ENCODE measurements at regions not wholly inside any gene's neighbourhood (a gene's known extent, or its start where the extent isn't known, plus 50 kb on each side); places are given as distances from the start of the nearest gene placed in this dataset.

GRCh38 chr10:129035052-129035827, 431.8 kb upstream of the MGMT start:
- no peak for DNase-seq

- DNase-seq, result no peak
Measured at GRCh38 chr10:129038522-129038921, 428.5 kb upstream of the MGMT start.

GRCh38 chr10:129039406-129040370, 427.4 kb upstream of the MGMT start:
- no peak for DNase-seq

GRCh38 chr10:129040377-129040776, 426.7 kb upstream of the MGMT start:
- no peak for DNase-seq

- no peak for DNase-seq
Measured at GRCh38 chr10:129041916-129042315, 425.1 kb upstream of the MGMT start.

GRCh38 chr10:129042776-129043595, 424.1 kb upstream of the MGMT start:
- DNase-seq, result no peak

- no peak for DNase-seq
Measured at GRCh38 chr10:129043691-129044090, 423.4 kb upstream of the MGMT start.

- DNase-seq, result no peak
Measured at GRCh38 chr10:129045599-129045998, 421.4 kb upstream of the MGMT start.

GRCh38 chr10:129046065-129046681, 420.9 kb upstream of the MGMT start:
- DNase-seq, result no peak

- DNase-seq, result no peak
Measured at GRCh38 chr10:129046962-129047361, 420.1 kb upstream of the MGMT start.

GRCh38 chr10:129047600-129047999, 419.4 kb upstream of the MGMT start:
- no peak for DNase-seq

- DNase-seq, result no peak
Measured at GRCh38 chr10:129048513-129048912, 418.5 kb upstream of the MGMT start.

GRCh38 chr10:129049501-129049900, 417.5 kb upstream of the MGMT start:
- DNase-seq, result no peak

GRCh38 chr10:129055225-129055624, 411.8 kb upstream of the MGMT start:
- DNase-seq, result no peak

GRCh38 chr10:129055986-129056385, 411.1 kb upstream of the MGMT start:
- no peak for DNase-seq

GRCh38 chr10:129056734-129057689, 410.0 kb upstream of the MGMT start:
- DNase-seq, result no peak

- no peak for DNase-seq
Measured at GRCh38 chr10:129057856-129058663, 409.0 kb upstream of the MGMT start.

GRCh38 chr10:129058664-129059155, 408.3 kb upstream of the MGMT start:
- DNase-seq, result no peak

GRCh38 chr10:129059977-129060376, 407.1 kb upstream of the MGMT start:
- no peak for DNase-seq
